OCI-LY7 (cell line): ENCODE measurements at regions not wholly inside any gene's neighbourhood (a gene's known extent, or its start where the extent isn't known, plus 50 kb on each side); places are given as distances from the start of the nearest gene placed in this dataset.

ENCODE experiments used
- BruUV-seq: library from RNA; stranded (reverse); fragments of 400-500 nt; replicated peaks from 2 replicates; lab custom pipeline; 2021; lab: Mats Ljungman, UMichigan
- CTCF ChIA-PET: fragments of 300-600 bp; sonication (Branson Sonifier 250); formaldehyde crosslinking; loops from one replicate; lab custom pipeline; 2022; ENCODE audit warnings: antibody characterized with exemption; ENCODE audit not compliant: unreplicated experiment; lab: Charles Lee
- POLR2A ChIA-PET: fragments of 300-600 bp; sonication (Branson Sonifier 250); formaldehyde crosslinking; loops from one replicate; lab custom pipeline; 2022; ENCODE audit warnings: antibody characterized with exemption; lab: Charles Lee
- DNase-seq: peaks from one replicate; pipeline ENCODE4 v3.0.0-alpha.2; 2015; ENCODE audit warnings: low spot score
- H2AFZ ChIP-seq: fragments of 200-600 bp; sonication (generic), shearing (Covaris generic); 2 replicates; pipeline ENCODE4 v1.6.1; 2014; ENCODE audit warnings: mild to moderate bottlenecking, antibody characterized with exemption, low read length, moderate library complexity
- H3K27ac ChIP-seq: fragments of 200-600 bp; sonication (generic); 2 replicates; pipeline ENCODE4 v1.5.1; 2014; ENCODE audit warnings: mixed run types, low read depth, mild to moderate bottlenecking, moderate library complexity, low read length, inconsistent platforms; ENCODE audit not compliant: poor library complexity, severe bottlenecking
- H3K36me3 ChIP-seq: fragments of 200-600 bp; sonication (generic); 2 replicates; pipeline ENCODE4 v1.6.1; 2014; ENCODE audit warnings: mild to moderate bottlenecking, antibody characterized with exemption, low read length, moderate library complexity, mixed read lengths; ENCODE audit not compliant: insufficient read depth
- H3K4me1 ChIP-seq: fragments of 200-600 bp; sonication (generic); 2 replicates; pipeline ENCODE4 v1.5.1; 2014; ENCODE audit warnings: mild to moderate bottlenecking, low read length; ENCODE audit not compliant: insufficient read depth, poor library complexity, severe bottlenecking
- H3K4me2 ChIP-seq: fragments of 200-600 bp; sonication (generic); 2 replicates; pipeline ENCODE4 v1.6.1; 2014; ENCODE audit warnings: mild to moderate bottlenecking, low read length
- H3K4me3 ChIP-seq: fragments of 200-600 bp; sonication (generic); 2 replicates; pipeline ENCODE4 v1.5.1; 2014; ENCODE audit warnings: mild to moderate bottlenecking, low read depth, low read length; ENCODE audit not compliant: poor library complexity, severe bottlenecking
- H3K79me2 ChIP-seq: fragments of 200-600 bp; sonication (generic); 2 replicates; pipeline ENCODE4 v1.6.1; 2016; ENCODE audit warnings: low read depth, mild to moderate bottlenecking, low read length, moderate library complexity, mixed read lengths; ENCODE audit not compliant: insufficient read depth
- H3K9me2 ChIP-seq: fragments of 200-600 bp; sonication (generic); 2 replicates; pipeline ENCODE4 v1.6.1; 2016; ENCODE audit warnings: mild to moderate bottlenecking, low read length, mixed read lengths; ENCODE audit not compliant: insufficient read depth
- H3K9me3 ChIP-seq: fragments of 200-600 bp; sonication (generic); 2 replicates; pipeline ENCODE4 v1.6.1; 2014; ENCODE audit warnings: mild to moderate bottlenecking, mixed run types, low read length, mixed read lengths
- H4K20me1 ChIP-seq: fragments of 200-600 bp; sonication (generic); 2 replicates; pipeline ENCODE4 v1.6.1; 2014; ENCODE audit warnings: mild to moderate bottlenecking, antibody characterized with exemption, low read length, moderate library complexity, mixed read lengths; ENCODE audit not compliant: insufficient read depth
- CTCF ChIP-seq: fragments of 200-600 bp; sonication (generic); conservative IDR thresholded peaks from 2 replicates; pipeline ENCODE4 v1.5.1; 2014; ENCODE audit warnings: mild to moderate bottlenecking, antibody characterized with exemption, low read length, moderate library complexity, mixed read lengths
- EZH2phosphoT487 ChIP-seq: fragments of 200-600 bp; sonication (generic); IDR thresholded peaks from 2 replicates; pipeline ENCODE4 v1.6.1; 2018; ENCODE audit warnings: low read depth, borderline replicate concordance, mild to moderate bottlenecking, mixed run types, antibody characterized with exemption, low read length, moderate library complexity, mixed read lengths
- intact Hi-C: fragments of 100-400 bp; cut with micrococcal nuclease; formaldehyde crosslinking; loops from one replicate; pipeline ENCODE4 v1.10.0; 2022; ENCODE audit not compliant: unreplicated experiment

GRCh38 chr6:19892260-19892659 lies 55.1 kb downstream of the ID4 start:
- TF ChIP-seq CTCF = no peak
- no peak for TF ChIP-seq EZH2phosphoT487
- no peaks in the 10 kb centered on the region for H4K20me1 ChIP-seq
- no peaks in the 10 kb centered on the region for H3K9me3 ChIP-seq
- ChIA-PET CTCF (no interaction called here), POLR2A (no interaction called here)
- no peak for DNase-seq
- no peaks in the 10 kb centered on the region for H3K79me2 ChIP-seq
- H3K4me1 ChIP-seq = no peaks in the 10 kb centered on the region
- no peaks in the 10 kb centered on the region for H3K9me2 ChIP-seq
- intact Hi-C loops = no loop called here
- BruUV-seq = no TSS peak
- H3K36me3 ChIP-seq = no peaks in the 10 kb centered on the region
- no peak overlapping the region for H3K4me3 ChIP-seq
- no peak overlapping the region for H3K27ac ChIP-seq
- no peak overlapping the region for H2AFZ ChIP-seq
- no peak overlapping the region for H3K4me2 ChIP-seq

- Histone ChIP-seq H3K79me2 (no peaks in the 10 kb centered on the region), H2AFZ (no peak overlapping the region), H3K9me2 (no peaks in the 10 kb centered on the region), H4K20me1 (no peaks in the 10 kb centered on the region), H3K4me3 (no peak overlapping the region), H3K4me1 (no peaks in the 10 kb centered on the region), H3K27ac (no peak overlapping the region), H3K4me2 (no peak overlapping the region), H3K36me3 (no peaks in the 10 kb centered on the region), H3K9me3 (no peaks in the 10 kb centered on the region)
- DNase-seq = no peak
- intact Hi-C loops = no loop called here
- ChIA-PET POLR2A (no interaction called here), CTCF (no interaction called here)
- no TSS peak for BruUV-seq
- no peak for TF ChIP-seq EZH2phosphoT487
These were observed 58.9 kb downstream of the ID4 start for GRCh38 chr6:19895866-19896692.

- H3K4me1 ChIP-seq = no peaks in the 10 kb centered on the region
- no TSS peak for BruUV-seq
- H3K36me3 ChIP-seq = no peaks in the 10 kb centered on the region
- no peak overlapping the region for H3K4me2 ChIP-seq
- DNase-seq = no peak
- no peaks in the 10 kb centered on the region for H4K20me1 ChIP-seq
- POLR2A ChIA-PET = no interaction called here
- no peaks in the 10 kb centered on the region for H3K79me2 ChIP-seq
- no peaks in the 10 kb centered on the region for H3K9me2 ChIP-seq
- TF ChIP-seq CTCF (no peak), EZH2phosphoT487 (no peak)
- intact Hi-C loops = no loop called here
- H2AFZ ChIP-seq = no peak overlapping the region
- H3K9me3 ChIP-seq = no peaks in the 10 kb centered on the region
- H3K4me3 ChIP-seq = no peak overlapping the region
- CTCF ChIA-PET = no interaction called here
- H3K27ac ChIP-seq = no peak overlapping the region
These were observed 59.5 kb downstream of the ID4 start for GRCh38 chr6:19896693-19897010.
